Endothelial cell (in vitro differentiated cells): ENCODE measurements at regions not wholly inside any gene's neighbourhood (a gene's known extent, or its start where the extent isn't known, plus 50 kb on each side); places are given as distances from the start of the nearest gene placed in this dataset.

Experiments
- DNase-seq: peaks from one replicate; pipeline ENCODE4 v3.0.0; 2021; ENCODE audit warnings: low spot score
- H3K27ac Mint-ChIP-seq: one replicate; pipeline ENCODE4 v1.8.0; 2021; ENCODE audit warnings: mixed read lengths, inconsistent platforms; ENCODE audit not compliant: unreplicated experiment
- H3K27me3 Mint-ChIP-seq: one replicate; pipeline ENCODE4 v1.8.0; 2021; ENCODE audit warnings: mild to moderate bottlenecking, moderate library complexity, mixed read lengths, inconsistent platforms; ENCODE audit not compliant: unreplicated experiment
- H3K36me3 Mint-ChIP-seq: one replicate; pipeline ENCODE4 v1.8.0; 2021; ENCODE audit warnings: mild to moderate bottlenecking, low read depth, mixed read lengths, inconsistent platforms; ENCODE audit not compliant: unreplicated experiment
- H3K4me1 Mint-ChIP-seq: one replicate; pipeline ENCODE4 v1.8.0; 2021; ENCODE audit warnings: mild to moderate bottlenecking, mixed read lengths, inconsistent platforms; ENCODE audit not compliant: unreplicated experiment
- H3K4me3 Mint-ChIP-seq: one replicate; pipeline ENCODE4 v1.8.0; 2021; ENCODE audit warnings: mild to moderate bottlenecking, mixed read lengths, inconsistent platforms; ENCODE audit not compliant: unreplicated experiment
- H3K9me3 Mint-ChIP-seq: one replicate; pipeline ENCODE4 v1.8.0; 2021; ENCODE audit warnings: mixed read lengths, inconsistent platforms; ENCODE audit not compliant: unreplicated experiment
- CTCF ChIP-seq: fragments of 200-600 bp; sonication (generic); IDR thresholded peaks from one replicate; pipeline ENCODE4 v1.5.0; 2021; ENCODE audit warnings: antibody characterized with exemption; ENCODE audit not compliant: unreplicated experiment

- Mint-ChIP-seq H3K9me3 (no peaks in the 10 kb centered on the region), H3K27ac (no peak overlapping the region), H3K27me3 (peaks cover 6% of the 10 kb centered on the region), H3K36me3 (no peaks in the 10 kb centered on the region), H3K4me3 (no peak overlapping the region), H3K4me1 (no peaks in the 10 kb centered on the region)
- no peak for TF ChIP-seq CTCF
- no peak for DNase-seq
Measured at GRCh38 chr16:9657641-9658040, 524.6 kb downstream of the GRIN2A start.

- Mint-ChIP-seq H3K9me3 (no peaks in the 10 kb centered on the region), H3K27ac (no peak overlapping the region), H3K4me3 (no peak overlapping the region), H3K4me1 (no peaks in the 10 kb centered on the region), H3K36me3 (no peaks in the 10 kb centered on the region), H3K27me3 (peaks cover 6% of the 10 kb centered on the region)
- TF ChIP-seq CTCF: no peak
- DNase-seq: no peak
Measured at GRCh38 chr16:9658164-9658563, 524.1 kb downstream of the GRIN2A start.

- no peak for DNase-seq
- no peaks in the 10 kb centered on the region for H3K36me3 Mint-ChIP-seq
- H3K4me3 Mint-ChIP-seq: no peak overlapping the region
- no peaks in the 10 kb centered on the region for H3K4me1 Mint-ChIP-seq
- H3K27ac Mint-ChIP-seq: no peak overlapping the region
- peaks cover 6% of the 10 kb centered on the region for H3K27me3 Mint-ChIP-seq
- TF ChIP-seq CTCF: no peak
- no peaks in the 10 kb centered on the region for H3K9me3 Mint-ChIP-seq
Measured at GRCh38 chr16:9658586-9658985, 523.6 kb downstream of the GRIN2A start.

GRCh38 chr16:9660898-9661297 lies 521.3 kb downstream of the GRIN2A start:
- Mint-ChIP-seq H3K36me3 (no peaks in the 10 kb centered on the region), H3K4me3 (no peak overlapping the region), H3K27ac (no peak overlapping the region), H3K9me3 (no peaks in the 10 kb centered on the region), H3K4me1 (no peaks in the 10 kb centered on the region), H3K27me3 (peaks cover 6% of the 10 kb centered on the region)
- no peak for DNase-seq
- TF ChIP-seq CTCF: no peak

- no peak for TF ChIP-seq CTCF
- DNase-seq: no peak
- peaks cover 6% of the 10 kb centered on the region for H3K27me3 Mint-ChIP-seq
- no peaks in the 10 kb centered on the region for H3K36me3 Mint-ChIP-seq
- no peak overlapping the region for H3K27ac Mint-ChIP-seq
- H3K4me1 Mint-ChIP-seq: no peaks in the 10 kb centered on the region
- H3K9me3 Mint-ChIP-seq: no peaks in the 10 kb centered on the region
- H3K4me3 Mint-ChIP-seq: no peak overlapping the region
Measured at GRCh38 chr16:9661336-9662017, 520.8 kb downstream of the GRIN2A start.
